ENCODE measurements at regions not wholly inside any gene's neighbourhood (a gene's known extent, or its start where the extent isn't known, plus 50 kb on each side); places are given as distances from the start of the nearest gene placed in this dataset.
A peak's percentile ranks its signal among the peaks of the same experiment; 100 is the strongest.

DNA sequence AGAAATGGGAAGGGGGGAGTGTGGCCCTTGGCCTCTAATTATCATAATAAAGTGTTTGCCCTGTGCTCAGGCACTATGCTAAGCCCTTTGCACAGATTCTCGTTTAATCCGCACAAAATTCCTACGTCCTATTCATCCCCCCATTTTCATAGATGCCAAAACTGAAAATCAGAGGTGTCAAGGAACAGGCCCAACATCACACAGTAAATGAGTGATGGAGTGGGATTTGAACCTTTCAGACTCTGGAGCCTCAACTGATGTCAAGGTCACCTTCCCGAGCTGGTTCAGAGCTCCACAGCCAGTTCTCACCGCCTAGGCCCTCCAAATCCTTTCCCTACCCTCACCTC lies 80.7 kb downstream of the IRF2BPL start:
- no TSS peak for BruUV-seq (replicated peaks)
- H3K4me2 ChIP-seq (ENCODE audit: control insufficient read depth, insufficient read depth), result peak overlapping the region; percentile 69
- 98% methylated on average over 5 of the region's 5 CpGs for WGBS (ENCODE audit: insufficient coverage, insufficient replicate concordance, low lambda C conversion rate, missing lambda C conversion rate)
- ATAC-seq, result no peak; the same call in 2 of the 3 replicates
- ChIA-PET RAD21 (ENCODE audit: unreplicated experiment) (interaction anchor here (0.9 to 11.9 kb wide), 24 partner anchors 11 to 176 kb away, joined by 3 to 285 read pairs (median 7); partner anchors contain the start of gene IRF2BPL), CTCF (interaction anchor here (0.6 to 2.9 kb wide), 18 partner anchors 8 to 147 kb away, joined by 3 to 25 read pairs (median 4); no protein-coding TSS in a partner anchor), POLR2A (interaction anchor here (0.8 to 7.0 kb wide), 14 partner anchors 7 to 116 kb away, joined by 3 to 70 read pairs (median 6); no protein-coding TSS in a partner anchor), SMC1A (ENCODE audit: uncharacterized antibody, unreplicated experiment) (interaction anchor here (0.6 to 12.3 kb wide), 21 partner anchors 12 to 123 kb away, joined by 3 to 233 read pairs (median 4); no protein-coding TSS in a partner anchor)
- in situ Hi-C loops (cut with MboI), result no loop called here
- H3K79me2 ChIP-seq (ENCODE audit: control insufficient read depth, insufficient read depth, low read length), result no peaks in the 10 kb centered on the region
- H3K4me3 ChIP-seq, result no peak overlapping the region
- H3K9me3 ChIP-seq (replicated peaks; ENCODE audit: control insufficient read depth, insufficient read depth, low read length), result no peaks in the 10 kb centered on the region
- H3K9ac ChIP-seq (ENCODE audit: control insufficient read depth, insufficient read depth, low read length), result no peak overlapping the region
- no peak overlapping the region for H2AFZ ChIP-seq (ENCODE audit: control insufficient read depth, low read depth, low read length)
- peaks cover 26% of the 10 kb centered on the region for H3K4me1 ChIP-seq (ENCODE audit: control insufficient read depth, insufficient read depth, low read length)
- TF ChIP-seq, protein P1, sequence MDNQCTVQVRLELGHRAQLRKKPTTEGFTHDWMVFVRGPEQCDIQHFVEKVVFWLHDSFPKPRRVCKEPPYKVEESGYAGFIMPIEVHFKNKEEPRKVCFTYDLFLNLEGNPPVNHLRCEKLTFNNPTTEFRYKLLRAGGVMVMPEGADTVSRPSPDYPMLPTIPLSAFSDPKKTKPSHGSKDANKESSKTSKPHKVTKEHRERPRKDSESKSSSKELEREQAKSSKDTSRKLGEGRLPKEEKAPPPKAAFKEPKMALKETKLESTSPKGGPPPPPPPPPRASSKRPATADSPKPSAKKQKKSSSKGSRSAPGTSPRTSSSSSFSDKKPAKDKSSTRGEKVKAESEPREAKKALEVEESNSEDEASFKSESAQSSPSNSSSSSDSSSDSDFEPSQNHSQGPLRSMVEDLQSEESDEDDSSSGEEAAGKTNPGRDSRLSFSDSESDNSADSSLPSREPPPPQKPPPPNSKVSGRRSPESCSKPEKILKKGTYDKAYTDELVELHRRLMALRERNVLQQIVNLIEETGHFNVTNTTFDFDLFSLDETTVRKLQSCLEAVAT (IDR thresholded peaks at IDR 0.05), result peak; percentile 60
- TF ChIP-seq SMARCA5 (IDR thresholded peaks at IDR 0.05) (peak; percentile 66; the same call in 1 of the 2 replicates), ZNF217 (IDR thresholded peaks at IDR 0.05) (no peak)
- TF ChIP-seq, protein P2, sequence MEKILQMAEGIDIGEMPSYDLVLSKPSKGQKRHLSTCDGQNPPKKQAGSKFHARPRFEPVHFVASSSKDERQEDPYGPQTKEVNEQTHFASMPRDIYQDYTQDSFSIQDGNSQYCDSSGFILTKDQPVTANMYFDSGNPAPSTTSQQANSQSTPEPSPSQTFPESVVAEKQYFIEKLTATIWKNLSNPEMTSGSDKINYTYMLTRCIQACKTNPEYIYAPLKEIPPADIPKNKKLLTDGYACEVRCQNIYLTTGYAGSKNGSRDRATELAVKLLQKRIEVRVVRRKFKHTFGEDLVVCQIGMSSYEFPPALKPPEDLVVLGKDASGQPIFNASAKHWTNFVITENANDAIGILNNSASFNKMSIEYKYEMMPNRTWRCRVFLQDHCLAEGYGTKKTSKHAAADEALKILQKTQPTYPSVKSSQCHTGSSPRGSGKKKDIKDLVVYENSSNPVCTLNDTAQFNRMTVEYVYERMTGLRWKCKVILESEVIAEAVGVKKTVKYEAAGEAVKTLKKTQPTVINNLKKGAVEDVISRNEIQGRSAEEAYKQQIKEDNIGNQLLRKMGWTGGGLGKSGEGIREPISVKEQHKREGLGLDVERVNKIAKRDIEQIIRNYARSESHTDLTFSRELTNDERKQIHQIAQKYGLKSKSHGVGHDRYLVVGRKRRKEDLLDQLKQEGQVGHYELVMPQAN (conservative IDR thresholded peaks at IDR 0.05), result no peak
- H3K27me3 ChIP-seq (replicated peaks in 1 of 2; ENCODE audit: control insufficient read depth in 2 of 2, insufficient read depth in 2 of 2, low read length in 1 of 2), result no peaks in the 10 kb centered on the region
- H3K27ac ChIP-seq (ENCODE audit: control insufficient read depth, insufficient read depth), result peak overlapping the region; percentile 64
- FAIRE-seq, result no peak
- no peaks in the 10 kb centered on the region for H3K36me3 ChIP-seq (ENCODE audit: control insufficient read depth in 2 of 2, insufficient read depth in 2 of 2, low read length in 1 of 2)
- intact Hi-C loops (cut with micrococcal nuclease; ENCODE audit: unreplicated experiment), result loop anchor here (1.0 to 5.0 kb wide), 4 partner anchors 13 to 92 kb away; no protein-coding TSS in a partner anchor
- no peak for DNase-seq (ENCODE audit: low read depth, low spot score)
- H4K20me1 ChIP-seq (ENCODE audit: control insufficient read depth, insufficient read depth), result no peaks in the 10 kb centered on the region

Measured in GM12878 (cell line).